ENCODE measurements at regions not wholly inside any gene's neighbourhood (a gene's known extent, or its start where the extent isn't known, plus 50 kb on each side); places are given as distances from the start of the nearest gene placed in this dataset.

DNA sequence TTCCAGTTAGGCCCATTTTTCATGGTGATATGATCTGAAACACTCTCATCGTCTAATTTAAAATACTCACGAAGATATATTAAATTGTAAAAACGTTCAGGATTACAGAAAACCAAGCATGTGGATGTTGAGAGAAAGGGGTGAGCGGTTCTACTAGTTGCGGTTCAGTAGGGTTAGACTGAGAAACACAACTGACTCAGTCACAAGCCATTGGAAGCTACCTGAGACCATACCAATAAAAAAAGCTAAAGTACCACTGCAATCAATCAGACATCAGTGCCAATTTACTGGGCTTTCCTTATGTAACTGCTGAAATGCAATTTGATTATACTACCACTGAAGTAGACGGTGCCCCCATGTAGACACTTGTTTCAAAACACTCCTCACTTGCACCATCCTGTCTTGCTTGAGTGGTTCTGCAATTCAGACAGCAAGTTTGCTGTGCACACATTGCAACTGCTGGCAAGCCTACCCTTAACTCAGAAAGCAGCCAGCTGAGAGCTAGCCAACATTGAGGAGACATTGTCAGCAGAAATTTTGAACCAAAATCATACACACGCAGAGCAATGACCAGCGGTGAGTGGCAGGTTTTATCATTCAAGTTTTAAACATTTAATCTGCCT is 368.7 kb upstream of the ARHGEF26 start:
- no peak for DNase-seq (ENCODE audit: extremely low spot score)
- ChIA-PET POLR2A (no interaction called here), CTCF (interaction anchor here (1.1 kb wide), 1 partner anchor 709 kb away, joined by 4 read pairs; no protein-coding TSS in a partner anchor)
- TF ChIP-seq, protein P1, sequence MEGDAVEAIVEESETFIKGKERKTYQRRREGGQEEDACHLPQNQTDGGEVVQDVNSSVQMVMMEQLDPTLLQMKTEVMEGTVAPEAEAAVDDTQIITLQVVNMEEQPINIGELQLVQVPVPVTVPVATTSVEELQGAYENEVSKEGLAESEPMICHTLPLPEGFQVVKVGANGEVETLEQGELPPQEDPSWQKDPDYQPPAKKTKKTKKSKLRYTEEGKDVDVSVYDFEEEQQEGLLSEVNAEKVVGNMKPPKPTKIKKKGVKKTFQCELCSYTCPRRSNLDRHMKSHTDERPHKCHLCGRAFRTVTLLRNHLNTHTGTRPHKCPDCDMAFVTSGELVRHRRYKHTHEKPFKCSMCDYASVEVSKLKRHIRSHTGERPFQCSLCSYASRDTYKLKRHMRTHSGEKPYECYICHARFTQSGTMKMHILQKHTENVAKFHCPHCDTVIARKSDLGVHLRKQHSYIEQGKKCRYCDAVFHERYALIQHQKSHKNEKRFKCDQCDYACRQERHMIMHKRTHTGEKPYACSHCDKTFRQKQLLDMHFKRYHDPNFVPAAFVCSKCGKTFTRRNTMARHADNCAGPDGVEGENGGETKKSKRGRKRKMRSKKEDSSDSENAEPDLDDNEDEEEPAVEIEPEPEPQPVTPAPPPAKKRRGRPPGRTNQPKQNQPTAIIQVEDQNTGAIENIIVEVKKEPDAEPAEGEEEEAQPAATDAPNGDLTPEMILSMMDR (IDR thresholded peaks at IDR 0.05; ENCODE audit: control extremely low read depth, extremely low read depth, low read depth, missing control alignments), result no peak

DNA sequence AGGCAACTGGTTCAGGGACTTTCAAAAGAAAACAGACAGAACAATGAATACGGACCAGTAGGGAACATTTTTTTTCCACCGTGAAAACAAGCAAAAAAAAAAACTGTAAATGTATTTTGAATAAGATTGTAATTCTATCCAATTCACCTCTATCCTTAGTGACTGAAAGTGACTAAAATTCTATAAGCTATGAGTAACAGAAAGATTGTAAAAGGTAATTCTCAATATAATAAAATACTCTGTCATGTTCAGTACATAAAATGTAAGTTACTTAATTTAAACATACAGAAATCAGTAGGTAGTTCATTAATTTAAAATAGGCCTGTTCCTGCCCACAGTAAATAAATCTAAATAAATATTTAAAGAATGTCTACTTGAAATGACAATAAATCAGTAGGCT is 368.2 kb upstream of the ARHGEF26 start:
- DNase-seq (ENCODE audit: extremely low spot score), result no peak
- POLR2A ChIA-PET, result no interaction called here
- TF ChIP-seq, protein P1 (IDR thresholded peaks at IDR 0.05; ENCODE audit: control extremely low read depth, extremely low read depth, low read depth, missing control alignments), result no peak
- CTCF ChIA-PET, result interaction anchor here (1.1 kb wide), 2 partner anchors 12 to 710 kb away, joined by 3 to 4 read pairs; no protein-coding TSS in a partner anchor

DNA sequence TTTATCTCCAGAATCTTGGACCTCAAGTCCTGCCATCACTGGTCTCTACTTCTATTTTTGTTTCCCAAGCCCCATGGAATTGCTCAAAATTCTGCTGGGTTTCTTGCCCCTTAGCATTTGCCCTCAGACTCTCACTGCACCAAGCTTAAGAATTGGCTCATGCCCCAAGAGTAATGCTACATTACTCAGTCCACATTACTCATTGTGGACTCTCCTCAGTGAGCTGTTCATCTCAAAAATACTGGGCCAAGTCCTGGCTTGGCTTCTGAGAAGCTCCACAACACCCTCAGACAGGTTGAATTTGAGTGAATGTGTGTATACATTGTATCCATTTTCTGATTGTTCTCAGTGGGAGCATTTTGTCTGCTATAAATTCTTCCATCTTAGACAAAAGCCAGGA is 364.4 kb upstream of the ARHGEF26 start:
- POLR2A ChIA-PET, result no interaction called here
- CTCF ChIA-PET, result interaction anchor here (3.0 kb wide), 1 partner anchor 12 kb away, joined by 14 read pairs; no protein-coding TSS in a partner anchor
- DNase-seq (ENCODE audit: extremely low spot score), result no peak
- TF ChIP-seq, protein P1 (IDR thresholded peaks at IDR 0.05; ENCODE audit: control extremely low read depth, extremely low read depth, low read depth, missing control alignments), result no peak

DNA sequence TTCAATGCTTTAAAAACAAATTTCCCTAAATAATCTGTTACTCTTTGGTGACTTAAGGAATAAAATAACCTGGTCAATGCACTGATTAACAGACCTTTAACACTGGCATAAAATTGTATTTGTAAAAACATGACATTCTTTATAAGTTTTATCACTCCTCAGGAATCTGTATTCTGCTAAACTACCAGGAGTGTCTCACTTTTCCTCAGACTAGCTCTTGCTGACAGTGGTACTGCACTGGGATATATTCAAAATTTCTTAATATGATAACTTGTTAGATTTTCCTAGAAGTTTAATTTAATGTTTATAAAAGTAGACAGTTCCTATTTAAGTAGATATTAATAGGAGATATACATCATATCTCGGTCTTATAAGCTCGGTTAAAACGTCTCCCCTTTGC is 363.4 kb upstream of the ARHGEF26 start:
- POLR2A ChIA-PET, result no interaction called here
- CTCF ChIA-PET, result interaction anchor here (0.7 to 3.0 kb wide), 3 partner anchors 11 to 683 kb away, joined by 3 to 14 read pairs (median 3); no protein-coding TSS in a partner anchor
- TF ChIP-seq, protein P1 (IDR thresholded peaks at IDR 0.05; ENCODE audit: control extremely low read depth, extremely low read depth, low read depth, missing control alignments), result no peak
- DNase-seq (ENCODE audit: extremely low spot score), result no peak

DNA sequence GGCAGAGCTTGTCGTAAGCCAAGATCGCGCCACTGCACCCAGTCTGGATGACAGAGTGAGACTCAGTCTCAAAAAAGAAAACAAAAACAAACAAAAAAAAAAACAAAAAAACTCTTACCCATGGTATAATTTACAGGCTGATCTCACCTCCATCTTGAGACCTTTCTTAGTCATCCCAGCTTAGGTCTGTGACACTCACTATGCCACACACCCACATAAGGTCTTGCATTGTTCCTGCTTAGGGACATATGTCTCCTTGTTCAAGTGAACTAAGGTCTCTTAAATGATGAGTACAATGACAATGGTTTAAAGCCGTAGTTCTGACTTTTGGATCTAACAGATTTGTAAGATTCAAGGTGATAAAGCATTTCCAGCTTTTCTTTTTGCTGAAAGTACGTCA is 360.2 kb upstream of the ARHGEF26 start:
- CTCF ChIA-PET, result no interaction called here
- DNase-seq (ENCODE audit: extremely low spot score), result no peak
- TF ChIP-seq, protein P1 (IDR thresholded peaks at IDR 0.05; ENCODE audit: control extremely low read depth, extremely low read depth, low read depth, missing control alignments), result no peak
- POLR2A ChIA-PET, result no interaction called here

DNA sequence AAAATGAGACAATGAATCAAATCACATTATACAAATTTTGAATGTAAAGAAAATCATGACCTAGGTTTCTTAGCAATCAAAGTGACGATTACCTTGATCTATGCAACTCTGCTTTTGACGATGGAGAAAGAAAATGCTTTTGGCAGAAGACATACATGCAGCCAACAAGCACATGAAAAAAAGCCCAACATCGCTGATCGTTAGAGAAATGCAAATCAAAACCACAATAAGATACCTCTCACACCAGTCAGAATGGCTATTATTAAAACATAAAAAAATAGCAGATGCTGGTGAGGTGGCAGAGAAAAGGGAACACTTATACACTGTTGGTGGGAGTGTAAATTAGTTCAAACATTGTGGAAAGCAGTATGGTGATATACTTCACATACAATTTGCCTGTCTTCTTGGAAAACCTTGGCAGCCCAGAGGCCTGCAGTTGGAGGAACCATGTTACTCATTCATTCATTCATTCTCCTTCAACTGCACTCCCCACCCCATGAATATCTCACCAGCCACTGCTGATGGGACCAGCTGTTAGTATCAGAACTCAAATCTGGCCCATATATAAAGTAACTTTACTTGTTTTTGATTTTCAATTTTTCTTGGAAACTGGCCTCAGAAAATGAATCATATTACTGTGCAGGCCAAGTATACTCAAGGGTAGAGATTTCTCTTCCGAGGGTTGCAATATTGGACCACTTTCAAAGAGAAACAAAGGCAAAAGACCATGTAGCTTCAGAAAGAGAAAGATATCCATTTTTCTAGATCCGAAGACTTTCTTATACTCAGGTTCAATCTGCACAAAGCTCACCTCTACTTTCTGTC is 358.6 kb upstream of the ARHGEF26 start:
- TF ChIP-seq, protein P1 (IDR thresholded peaks at IDR 0.05; ENCODE audit: control extremely low read depth, extremely low read depth, low read depth, missing control alignments), result no peak
- ChIA-PET CTCF (interaction anchor here (1.2 kb wide), 1 partner anchor 16 kb away, joined by 4 read pairs; no protein-coding TSS in a partner anchor), POLR2A (no interaction called here)
- no peak for DNase-seq (ENCODE audit: extremely low spot score)
